Activated CD8-positive, alpha-beta memory T cell treated with anti-CD3 and anti-CD28 coated beads, Interleukin-2, amount 50 U/mL, for 24 hours (primary cell): ENCODE measurements at regions not wholly inside any gene's neighbourhood (a gene's known extent, or its start where the extent isn't known, plus 50 kb on each side); places are given as distances from the start of the nearest gene placed in this dataset.

Experiments used
- DNase-seq: peaks from one replicate; pipeline ENCODE4 v3.0.0-alpha.2; 2020; ENCODE audit errors: extremely low read depth

DNA sequence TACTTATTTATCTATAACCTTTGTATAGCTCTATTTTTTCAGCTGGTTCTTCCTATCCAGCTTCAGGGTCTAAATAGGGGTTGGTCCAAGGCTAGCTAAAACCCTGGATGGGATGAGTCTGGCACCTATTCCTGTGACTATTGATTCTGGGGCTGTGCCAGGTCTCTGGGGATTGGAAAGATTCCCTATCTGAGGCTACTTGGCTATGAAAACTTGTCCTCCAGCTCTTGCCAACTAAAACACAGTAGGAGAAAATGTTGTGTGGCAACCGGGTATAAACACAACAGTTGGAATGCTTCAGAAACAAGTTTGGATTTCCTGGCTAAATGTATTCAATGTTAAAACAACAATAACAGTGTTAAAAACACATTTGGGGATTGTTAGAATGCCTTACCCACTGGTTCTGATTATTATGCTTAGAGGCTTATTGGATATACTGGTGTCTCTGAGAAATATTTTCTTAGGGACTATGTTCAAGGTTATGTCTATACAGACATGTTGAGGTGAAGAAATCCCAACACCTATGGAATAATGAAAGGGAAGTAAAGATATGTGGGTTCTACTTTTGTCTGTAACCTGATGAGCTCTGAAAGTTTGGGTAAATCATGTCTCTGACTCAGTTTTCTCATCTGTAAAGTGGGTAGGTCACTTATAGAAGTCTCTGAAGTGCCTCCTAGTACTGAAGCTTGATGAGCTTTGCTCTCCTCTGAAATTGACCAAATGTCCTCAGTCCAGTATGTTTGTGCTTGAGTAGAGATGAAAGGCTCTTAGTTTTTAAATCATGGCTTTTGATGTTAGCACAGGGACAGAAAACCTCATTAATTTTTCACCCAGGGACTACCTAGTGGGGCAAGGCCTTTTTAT is 460.7 kb downstream of the MTX2 start:
- DNase-seq, result no peak

- no peak for DNase-seq
These were observed 463.5 kb downstream of the MTX2 start for GRCh38 chr2:176732780-176733179.

- DNase-seq, result no peak
These were observed 464.6 kb downstream of the MTX2 start for GRCh38 chr2:176733698-176734430.

DNA sequence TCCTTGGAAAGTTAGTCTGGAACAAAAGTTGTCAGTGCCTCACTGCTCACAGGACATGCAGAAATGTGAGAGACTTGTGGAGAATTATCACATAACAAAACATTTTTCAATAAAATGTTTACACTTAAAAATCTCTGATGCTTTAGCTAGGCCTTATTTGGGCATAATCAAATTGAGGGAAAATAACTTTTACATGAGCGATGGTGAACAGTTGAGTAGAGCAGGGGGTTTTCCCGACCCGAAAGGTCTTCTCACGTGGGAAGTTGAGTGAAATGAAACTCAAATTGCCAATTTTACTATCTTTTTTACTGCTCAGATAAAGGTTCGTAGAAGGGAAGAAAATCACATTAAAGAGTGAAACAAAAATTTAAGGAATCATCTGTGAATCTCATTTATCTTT is 465.6 kb downstream of the MTX2 start:
- DNase-seq, result no peak

GRCh38 chr2:176742271-176742670 is 470.3 kb upstream of the HNRNPA3 start:
- DNase-seq, result no peak

DNA sequence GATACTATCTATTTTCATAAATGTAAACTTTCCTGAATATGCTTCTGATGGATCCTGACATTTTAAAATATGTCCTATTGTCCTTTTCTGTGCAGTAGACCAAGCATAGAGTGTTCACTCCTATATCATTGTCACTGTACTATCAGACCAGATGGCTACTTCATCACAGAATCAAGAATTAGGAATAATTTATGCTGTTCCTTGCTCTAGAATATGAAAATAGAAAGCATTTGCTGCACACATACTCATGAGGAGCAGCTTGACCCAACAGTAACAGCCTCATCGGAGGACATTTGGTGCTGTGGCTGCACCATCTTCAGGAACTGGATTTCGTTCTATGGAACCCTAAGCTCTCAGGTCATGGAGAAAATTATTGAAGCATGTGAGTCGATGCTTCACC is 468.9 kb upstream of the HNRNPA3 start:
- no peak for DNase-seq

DNA sequence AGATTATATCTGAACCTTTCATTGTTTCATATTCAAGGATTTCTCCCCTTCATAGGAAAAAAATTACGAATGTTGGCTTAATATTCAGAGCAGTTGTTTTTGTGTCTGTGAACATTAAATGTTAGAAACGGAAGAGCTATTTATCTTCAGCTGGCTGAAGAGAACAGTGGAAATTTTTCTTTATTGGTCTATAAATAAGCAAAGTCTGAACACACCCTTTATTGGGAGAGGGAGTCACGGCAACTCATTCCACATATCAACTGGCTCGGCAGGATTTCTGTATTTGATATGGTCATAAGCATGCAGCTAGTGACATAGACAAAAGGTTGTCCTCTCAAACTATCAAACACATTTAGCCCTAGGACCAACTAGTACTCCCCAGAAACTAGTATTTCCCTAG is 468.4 kb upstream of the HNRNPA3 start:
- DNase-seq, result no peak

- no peak for DNase-seq
These were observed 466.9 kb upstream of the HNRNPA3 start for GRCh38 chr2:176745543-176746200.

GRCh38 chr2:176746411-176746810 is 466.2 kb upstream of the HNRNPA3 start:
- no peak for DNase-seq

GRCh38 chr2:176747506-176747905 is 465.1 kb upstream of the HNRNPA3 start:
- no peak for DNase-seq

GRCh38 chr2:176747928-176748327 is 464.7 kb upstream of the HNRNPA3 start:
- DNase-seq, result no peak

GRCh38 chr2:176748662-176749061 is 463.9 kb upstream of the HNRNPA3 start:
- no peak for DNase-seq

- DNase-seq, result no peak
These were observed 461.0 kb upstream of the HNRNPA3 start for GRCh38 chr2:176751314-176752227.

- DNase-seq, result no peak
These were observed 460.3 kb upstream of the HNRNPA3 start for GRCh38 chr2:176752295-176752694.

- no peak for DNase-seq
These were observed 459.4 kb upstream of the HNRNPA3 start for GRCh38 chr2:176753205-176753604.

GRCh38 chr2:176753752-176754474 is 458.7 kb upstream of the HNRNPA3 start:
- DNase-seq, result no peak

GRCh38 chr2:176755537-176756135 is 457.0 kb upstream of the HNRNPA3 start:
- no peak for DNase-seq

- no peak for DNase-seq
These were observed 454.2 kb upstream of the HNRNPA3 start for GRCh38 chr2:176758426-176758825.

DNA sequence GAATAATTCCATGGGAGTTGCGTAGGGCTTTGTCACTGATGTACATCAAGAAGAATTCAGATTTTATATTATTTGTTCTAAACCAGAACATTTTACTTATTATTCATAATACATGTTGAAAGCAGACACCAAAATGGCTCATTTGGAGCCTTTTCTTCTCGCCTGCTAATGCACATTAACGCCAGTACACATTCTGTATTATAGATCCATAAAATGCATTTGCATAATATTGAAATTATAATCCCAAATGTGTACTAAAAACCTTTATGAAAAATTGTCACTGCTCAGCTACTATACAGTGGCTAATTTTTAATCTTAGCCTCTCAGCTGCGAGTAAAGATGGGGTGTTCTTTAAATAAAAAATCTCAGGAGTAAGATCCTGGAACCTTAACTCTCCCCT is 452.2 kb upstream of the HNRNPA3 start:
- DNase-seq, result no peak

GRCh38 chr2:176763130-176763529 is 449.5 kb upstream of the HNRNPA3 start:
- no peak for DNase-seq
